HG02588 (cell line): ENCODE measurements at regions not wholly inside any gene's neighbourhood (a gene's known extent, or its start where the extent isn't known, plus 50 kb on each side); places are given as distances from the start of the nearest gene placed in this dataset.

ENCODE experiments used
- ATAC-seq: cut with Tn5 transposase; IDR thresholded peaks from one replicate; pipeline ENCODE4 v1.9.1; 2021; ENCODE audit warnings: mild to moderate bottlenecking, moderate library complexity; ENCODE audit not compliant: unreplicated experiment

DNA sequence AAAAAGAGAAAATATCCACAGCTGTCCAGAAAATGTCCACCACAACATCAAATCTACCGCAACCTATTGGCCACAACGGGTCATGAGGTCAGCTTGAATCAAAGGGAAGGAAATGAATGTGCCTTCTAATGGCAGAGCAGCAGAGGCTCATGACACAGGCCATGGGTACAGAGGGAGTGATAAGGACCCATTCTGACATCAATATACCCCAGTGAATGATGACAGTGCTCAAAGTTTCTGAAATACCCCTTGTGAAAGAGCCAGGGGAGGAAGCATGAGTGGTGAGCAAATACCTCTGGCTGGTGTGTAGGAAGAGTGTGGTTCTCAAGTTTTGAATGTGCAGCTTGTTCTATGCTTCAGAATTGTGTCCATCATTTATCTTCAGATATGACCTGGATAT is 348.2 kb downstream of the IRX1 start:
- no peak for ATAC-seq

GRCh38 chr5:3944930-3945329 is 349.3 kb downstream of the IRX1 start:
- ATAC-seq = no peak

- no peak for ATAC-seq
These were observed 353.2 kb downstream of the IRX1 start for GRCh38 chr5:3948838-3949237.

DNA sequence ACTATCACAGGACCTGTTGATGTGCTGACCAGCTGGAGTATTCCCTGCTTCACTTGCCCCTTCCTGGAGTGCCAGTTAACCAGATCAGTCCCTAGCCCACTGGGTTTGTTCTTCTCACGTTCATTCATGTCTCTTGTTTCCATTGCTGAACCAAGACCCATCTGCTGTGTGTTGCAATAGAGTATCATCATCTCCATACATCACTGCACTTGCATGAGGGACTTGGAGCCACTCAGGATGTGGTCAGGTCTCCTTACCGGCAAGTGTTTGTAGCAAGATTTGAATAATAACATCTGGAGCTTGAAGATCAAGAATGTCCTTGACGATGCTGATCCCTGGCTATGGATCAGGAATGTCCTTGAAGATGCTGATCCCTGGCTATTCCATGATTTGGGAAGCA is 358.6 kb downstream of the IRX1 start:
- no peak for ATAC-seq

DNA sequence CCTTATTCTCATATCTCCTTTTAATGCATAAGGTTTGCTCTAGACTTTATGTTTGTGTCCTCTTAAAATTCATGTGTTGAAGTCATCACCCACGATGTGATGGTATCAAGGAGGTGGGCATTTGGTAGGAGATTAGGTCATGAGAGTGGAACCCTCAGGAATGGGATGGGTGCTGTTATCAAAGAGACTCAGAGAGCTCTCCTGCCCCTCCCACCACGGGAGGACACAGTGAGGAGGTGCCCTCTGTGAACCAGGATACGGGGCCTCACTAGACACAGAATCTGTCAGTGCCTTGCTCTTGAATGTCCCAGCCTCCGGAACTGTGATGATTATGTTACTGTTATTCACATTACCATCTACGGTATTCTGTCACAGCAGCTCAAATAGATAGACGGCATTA is 359.0 kb downstream of the IRX1 start:
- ATAC-seq = no peak

DNA sequence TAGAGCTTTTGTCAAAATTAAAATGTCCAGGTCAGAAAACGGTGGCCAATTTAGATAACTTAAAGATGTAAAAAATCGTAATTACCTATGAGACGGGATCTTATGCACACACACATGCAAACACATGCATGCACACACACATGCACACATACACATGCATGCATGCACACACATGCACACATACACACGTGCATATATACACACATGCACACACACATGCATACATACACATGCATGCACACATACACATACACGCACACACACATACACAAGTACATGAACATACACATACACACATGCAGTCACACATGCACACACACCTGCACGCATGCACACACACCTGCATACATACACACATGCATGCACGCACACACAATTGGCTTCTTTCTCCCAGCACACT is 362.0 kb downstream of the IRX1 start:
- ATAC-seq = no peak

- ATAC-seq = no peak
These were observed 362.8 kb downstream of the IRX1 start for GRCh38 chr5:3958389-3958788.

DNA sequence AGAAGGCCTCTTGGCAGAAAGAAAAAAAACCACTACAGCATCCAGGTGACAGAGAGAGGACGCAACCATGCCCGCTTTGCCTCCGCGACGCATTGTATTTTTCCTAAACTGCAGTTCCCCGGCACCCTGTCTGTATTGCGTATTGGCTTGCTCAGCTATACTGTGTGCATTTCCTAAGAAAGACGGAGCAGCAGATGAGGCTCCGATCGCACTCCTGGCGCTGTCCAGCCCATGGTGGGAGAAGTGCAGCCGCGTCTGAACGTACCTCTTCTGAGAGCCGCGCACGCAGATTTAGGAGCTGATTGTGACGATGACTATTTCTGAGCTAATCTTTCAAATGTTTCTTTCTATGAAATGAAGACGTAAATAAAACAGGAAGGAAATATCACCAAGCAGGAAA is 366.5 kb downstream of the IRX1 start:
- ATAC-seq = no peak

DNA sequence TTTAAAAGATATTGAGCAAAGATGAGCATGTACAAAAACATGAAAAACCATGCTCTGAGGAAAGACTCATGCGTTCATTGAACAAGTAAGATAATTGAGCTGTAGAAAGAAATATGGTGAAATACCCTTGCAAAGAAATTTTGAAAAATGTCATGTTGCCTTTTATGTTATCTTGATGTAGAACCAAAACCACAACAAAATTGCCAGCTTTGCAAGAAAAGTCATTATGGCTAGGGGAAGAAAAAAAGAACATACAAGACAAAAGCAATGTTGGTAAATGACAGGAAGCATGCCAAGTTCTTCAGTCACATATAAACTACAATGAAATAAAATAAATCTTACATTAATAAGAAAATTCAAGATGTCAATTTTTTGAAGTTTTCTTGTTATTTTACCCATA is 368.0 kb downstream of the IRX1 start:
- ATAC-seq = no peak

- ATAC-seq = no peak
These were observed 384.5 kb downstream of the IRX1 start for GRCh38 chr5:3980156-3980555.

GRCh38 chr5:3987867-3988266 is 392.2 kb downstream of the IRX1 start:
- ATAC-seq = no peak

DNA sequence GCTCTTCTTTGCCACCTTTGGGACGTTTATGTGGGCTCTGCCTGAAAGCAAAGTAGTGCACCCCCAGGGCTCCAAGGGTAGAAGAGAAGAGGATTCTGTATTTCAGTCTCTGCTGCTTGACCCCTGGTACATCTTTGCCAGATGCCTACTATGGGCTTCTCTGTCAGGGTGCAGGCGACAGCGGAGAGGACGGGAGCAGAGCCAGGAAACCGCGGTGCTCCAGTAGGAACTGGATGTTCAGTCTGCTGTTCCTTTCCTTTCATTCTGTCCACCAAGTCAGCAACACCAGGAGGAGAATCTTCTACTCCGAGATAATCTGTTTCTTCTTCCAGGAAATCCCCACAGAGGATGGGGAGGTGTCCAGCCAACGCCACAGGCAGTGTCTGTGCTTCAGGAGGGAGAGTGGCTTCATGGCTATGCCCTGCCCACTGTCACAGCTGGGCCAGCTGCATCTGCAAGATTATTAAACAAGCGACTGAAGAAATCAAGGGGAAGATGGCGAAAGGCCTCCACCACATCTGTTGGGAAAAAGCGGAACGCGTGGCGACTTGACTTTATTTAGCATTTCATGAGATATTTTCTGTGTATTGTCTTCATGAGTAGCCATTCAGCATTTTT is 398.3 kb downstream of the IRX1 start:
- no peak for ATAC-seq

GRCh38 chr5:3994628-3995027 is 399.0 kb downstream of the IRX1 start:
- no peak for ATAC-seq

- no peak for ATAC-seq
These were observed 400.5 kb downstream of the IRX1 start for GRCh38 chr5:3995954-3996619.

GRCh38 chr5:3996707-3997336 is 401.2 kb downstream of the IRX1 start:
- no peak for ATAC-seq

GRCh38 chr5:3997670-3998069 is 402.0 kb downstream of the IRX1 start:
- ATAC-seq = no peak

GRCh38 chr5:3999929-4000328 is 404.3 kb downstream of the IRX1 start:
- ATAC-seq = no peak

- no peak for ATAC-seq
These were observed 405.4 kb downstream of the IRX1 start for GRCh38 chr5:4001004-4001403.

DNA sequence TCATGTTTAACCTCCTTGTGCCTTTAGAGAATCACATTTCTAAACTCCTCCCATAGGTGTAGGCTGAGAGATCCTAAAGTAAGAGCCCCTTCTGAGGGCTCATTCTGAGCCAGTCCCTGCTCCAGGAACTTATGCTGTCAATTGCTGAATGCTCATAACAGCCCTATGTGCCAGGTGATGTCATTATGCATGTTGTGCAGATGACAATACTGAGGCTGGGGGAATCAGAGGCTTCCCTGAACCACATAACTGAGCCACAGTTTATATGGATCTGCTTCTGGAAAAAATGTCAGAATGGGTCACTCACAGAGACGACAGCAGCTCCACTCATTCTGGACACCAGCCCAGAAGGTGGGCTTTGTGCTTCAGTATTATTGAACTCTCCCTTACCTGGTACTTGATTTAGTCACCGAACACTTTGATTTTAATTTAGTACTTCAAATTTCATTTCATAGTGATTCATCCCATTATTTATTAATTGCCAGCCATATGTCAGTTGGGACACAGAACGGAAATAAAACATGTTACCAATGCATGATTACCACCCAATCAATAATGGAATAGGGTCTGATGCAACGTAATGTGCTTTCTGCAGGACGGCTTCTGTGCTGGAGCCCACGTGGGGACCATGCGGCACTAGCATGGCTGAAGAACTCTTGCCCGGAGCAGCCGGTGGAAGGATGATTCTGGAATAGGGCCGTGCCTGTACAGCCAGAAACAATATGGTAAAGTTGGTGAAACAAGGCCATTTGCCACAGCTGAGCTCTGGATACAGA is 406.3 kb downstream of the IRX1 start:
- ATAC-seq = no peak

GRCh38 chr5:4005335-4005734 is 409.7 kb downstream of the IRX1 start:
- ATAC-seq = no peak

DNA sequence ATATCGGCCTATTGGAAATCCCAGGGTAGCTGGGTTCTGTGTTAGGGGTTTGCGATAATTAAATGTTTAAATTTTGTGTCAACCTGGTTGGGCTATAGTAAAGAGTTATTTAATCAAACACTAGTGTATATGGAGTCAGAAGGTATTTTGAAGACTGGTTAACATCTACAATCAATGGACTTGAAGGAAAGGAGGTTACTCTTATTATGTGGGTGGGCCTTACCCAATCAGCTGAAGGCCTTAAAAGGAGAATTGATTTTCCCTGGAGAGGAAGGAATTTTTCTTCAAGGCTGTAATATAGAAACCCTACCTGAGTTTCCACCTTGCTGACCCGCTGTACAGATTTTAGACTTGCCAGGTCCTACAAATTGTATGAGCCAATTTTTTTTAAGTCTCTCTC is 411.4 kb downstream of the IRX1 start:
- no peak for ATAC-seq

DNA sequence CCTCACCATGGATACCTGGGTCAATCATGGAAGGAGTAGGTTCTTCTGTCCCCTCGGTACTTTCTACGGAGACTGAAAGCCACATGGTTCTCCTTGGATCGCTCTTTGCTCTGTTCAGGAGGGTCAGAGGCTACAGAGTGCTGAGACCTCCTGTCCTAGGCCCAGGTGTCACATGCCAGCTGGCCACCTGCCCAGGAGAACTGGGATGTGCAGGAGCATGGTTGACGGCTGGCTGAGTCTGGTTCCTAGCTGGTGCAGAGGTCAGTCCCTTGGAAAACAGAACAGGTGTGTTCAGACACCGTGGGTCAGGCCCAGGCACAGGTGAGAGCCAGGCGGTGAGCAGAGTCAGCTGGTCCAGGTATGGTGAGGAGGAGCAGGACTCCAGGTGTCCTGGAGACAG is 416.3 kb downstream of the IRX1 start:
- ATAC-seq = no peak
